Hindlimb muscle (tissue), 1 donor: ENCODE measurements at regions not wholly inside any gene's neighbourhood (a gene's known extent, or its start where the extent isn't known, plus 50 kb on each side); places are given as distances from the start of the nearest gene placed in this dataset.

Experiments used
- DNase-seq: peaks from one replicate; pipeline ENCODE4 v3.0.0-alpha.2; 2013

DNA sequence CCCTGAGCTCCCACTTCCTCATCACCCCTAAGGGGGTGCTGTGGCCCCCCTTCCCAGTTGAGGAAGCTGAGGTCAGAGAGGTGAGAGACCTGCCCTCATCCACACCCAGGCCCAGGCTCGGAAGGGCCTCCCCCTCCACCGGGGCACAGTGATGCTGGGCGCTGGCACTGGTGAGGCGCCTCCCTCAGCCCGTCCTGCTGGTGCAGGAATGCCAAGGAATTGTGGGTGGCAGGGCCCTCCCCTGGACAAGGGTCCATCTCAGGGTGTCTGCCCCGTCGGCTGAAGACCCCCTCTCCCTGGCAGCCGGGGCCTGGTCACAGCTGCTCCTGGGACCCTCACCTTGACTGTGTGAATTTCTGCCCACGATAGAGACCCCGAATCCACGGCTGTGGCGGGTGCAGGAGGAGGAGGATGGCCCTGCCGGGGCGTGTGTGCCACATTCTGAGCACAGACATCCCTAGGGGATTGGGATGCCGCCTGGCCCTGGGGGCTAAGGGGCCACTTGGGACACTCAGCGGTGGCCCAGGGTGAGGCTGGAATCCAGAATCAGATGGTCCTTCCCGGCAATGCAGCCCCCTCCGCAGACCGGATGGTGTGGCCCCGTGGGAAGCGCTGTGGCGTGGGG, 70.2 kb upstream of the GATA5 start:
- DNase-seq, result no peak

DNA sequence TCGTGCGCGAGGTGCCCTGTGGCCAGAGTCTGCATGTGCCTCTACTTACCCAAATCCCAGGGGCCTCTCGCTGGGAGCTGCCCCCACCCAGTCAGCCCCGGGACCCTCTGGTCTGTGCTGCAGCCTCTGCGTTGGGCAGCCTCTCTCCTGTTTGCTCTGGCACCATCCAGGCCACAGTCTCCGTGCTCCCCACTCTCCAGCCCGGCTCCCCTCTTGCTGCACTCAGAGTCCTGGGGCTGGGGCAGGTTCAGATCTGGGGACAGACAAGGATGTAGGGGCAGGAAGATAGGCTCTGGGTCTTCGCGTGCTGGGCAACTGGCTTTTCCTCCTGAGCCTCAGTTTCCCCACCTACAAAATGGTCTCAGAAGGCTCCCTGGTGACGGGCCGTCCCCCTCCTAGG, 70.8 kb upstream of the GATA5 start:
- no peak for DNase-seq

DNA sequence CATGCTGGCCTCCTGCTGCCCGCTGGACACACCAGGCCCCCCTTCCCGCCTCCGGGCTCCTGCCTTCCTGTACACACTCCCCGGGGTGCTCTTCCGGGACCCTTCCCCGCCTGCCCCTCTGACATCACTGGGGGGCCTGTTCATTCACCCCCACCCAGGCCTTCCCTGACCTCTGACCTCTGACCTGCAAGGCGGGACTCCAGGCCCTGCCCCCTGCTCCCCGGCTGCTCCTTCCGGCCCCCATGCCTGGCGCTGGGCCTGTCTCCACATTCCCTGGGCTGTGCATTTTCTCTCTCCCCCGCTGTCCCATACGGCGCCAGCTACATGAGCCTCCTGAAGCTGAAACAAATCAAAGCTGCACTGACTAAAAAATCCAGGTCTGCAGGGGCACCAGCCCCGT, 71.6 kb upstream of the GATA5 start:
- no peak for DNase-seq

DNA sequence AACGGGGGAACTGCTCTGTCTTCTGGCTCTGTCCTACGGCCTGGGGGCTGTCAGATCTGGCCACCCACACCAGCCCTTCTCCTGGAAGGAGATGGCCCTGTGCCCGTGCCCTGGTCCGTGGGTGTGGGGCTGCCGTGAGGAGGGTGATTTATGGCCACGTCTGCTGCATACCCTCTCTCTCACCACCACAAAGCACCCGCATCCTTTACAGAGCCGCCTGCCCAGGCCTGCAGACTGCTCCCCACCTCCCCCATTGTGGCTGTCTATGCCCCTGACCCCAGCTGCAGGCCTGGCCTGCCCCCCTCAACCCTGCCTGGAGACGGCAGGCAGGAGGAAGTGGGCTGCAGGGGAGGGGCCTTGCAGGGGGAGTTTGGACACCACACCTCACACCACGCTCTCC, 72.7 kb upstream of the GATA5 start:
- no peak for DNase-seq

DNA sequence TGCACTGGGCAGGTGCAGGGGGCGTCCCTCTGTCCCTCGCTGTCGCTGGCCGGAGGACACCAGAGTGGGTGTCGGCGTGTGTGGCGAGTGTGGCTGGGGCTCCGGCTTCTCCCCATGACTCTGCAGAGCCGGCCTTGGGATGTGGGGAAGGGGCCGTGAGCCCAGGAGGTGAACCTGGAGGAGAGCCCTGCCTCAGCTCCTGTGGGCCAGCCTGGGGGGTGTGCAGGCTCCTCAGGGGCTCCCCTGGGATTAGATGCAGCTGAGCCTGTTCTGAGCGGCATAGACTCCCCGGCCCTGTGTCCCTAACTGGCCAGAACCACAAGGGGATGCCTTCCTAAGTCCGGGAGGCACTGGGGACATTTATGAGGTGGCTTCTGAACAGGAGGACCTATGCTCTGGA, 73.2 kb upstream of the GATA5 start:
- no peak for DNase-seq

DNA sequence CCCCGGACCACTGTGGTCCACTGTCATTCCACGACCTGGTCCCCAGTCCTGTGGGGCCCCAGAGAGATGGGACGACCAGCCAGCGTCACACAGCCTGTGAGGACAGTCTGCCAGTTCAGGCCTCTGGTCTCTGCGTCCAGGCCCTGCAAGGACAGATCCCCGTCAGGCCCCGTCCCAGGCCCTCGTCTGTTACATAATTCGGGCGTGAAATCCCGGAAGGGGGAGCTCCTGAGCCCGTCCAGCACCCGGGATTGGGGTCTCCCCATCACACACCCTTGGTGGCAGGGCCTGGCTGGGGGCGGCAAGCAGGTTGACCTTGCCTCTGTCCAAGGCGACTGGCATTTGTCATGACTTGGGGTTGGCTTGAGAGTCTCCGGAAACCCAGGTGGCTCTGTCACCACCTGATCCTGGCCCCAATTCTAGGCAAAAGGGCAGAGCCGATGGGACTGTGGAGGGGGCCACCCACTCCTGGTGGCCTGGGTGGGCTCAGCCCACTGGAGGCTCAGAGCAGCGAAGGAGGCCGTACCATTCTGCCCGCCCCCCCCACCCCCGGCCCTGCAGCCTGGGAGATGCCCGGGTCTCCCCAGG, 73.8 kb upstream of the GATA5 start:
- no peak for DNase-seq

DNA sequence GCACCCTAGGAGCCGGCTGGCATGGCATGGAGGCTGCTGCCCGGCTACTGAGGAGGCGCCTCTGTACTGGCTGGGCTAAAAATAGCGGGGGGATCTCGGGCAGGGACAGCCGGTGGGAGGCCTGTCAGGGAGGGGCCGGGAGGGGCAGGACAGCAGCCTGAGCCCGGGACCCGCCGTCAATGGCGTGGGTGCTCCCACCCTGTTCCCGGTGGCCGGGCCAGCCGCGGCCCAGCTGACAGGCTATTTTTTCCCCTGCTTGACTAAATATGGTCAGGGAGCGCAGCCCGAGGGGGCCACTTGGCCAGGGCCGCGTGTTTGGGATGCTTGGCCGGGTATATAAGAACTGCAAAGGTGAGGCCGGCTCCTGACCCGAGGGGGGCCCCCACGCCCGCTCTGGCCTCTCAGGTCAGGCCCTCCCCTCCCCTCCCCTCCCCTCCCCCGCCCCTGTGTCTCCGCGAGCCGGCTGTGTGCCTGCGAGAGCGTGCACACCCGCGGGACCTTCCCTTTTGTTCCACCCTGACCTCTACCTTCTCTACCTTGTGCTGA, 74.4 kb upstream of the GATA5 start:
- DNase-seq, result peak; percentile 23

DNA sequence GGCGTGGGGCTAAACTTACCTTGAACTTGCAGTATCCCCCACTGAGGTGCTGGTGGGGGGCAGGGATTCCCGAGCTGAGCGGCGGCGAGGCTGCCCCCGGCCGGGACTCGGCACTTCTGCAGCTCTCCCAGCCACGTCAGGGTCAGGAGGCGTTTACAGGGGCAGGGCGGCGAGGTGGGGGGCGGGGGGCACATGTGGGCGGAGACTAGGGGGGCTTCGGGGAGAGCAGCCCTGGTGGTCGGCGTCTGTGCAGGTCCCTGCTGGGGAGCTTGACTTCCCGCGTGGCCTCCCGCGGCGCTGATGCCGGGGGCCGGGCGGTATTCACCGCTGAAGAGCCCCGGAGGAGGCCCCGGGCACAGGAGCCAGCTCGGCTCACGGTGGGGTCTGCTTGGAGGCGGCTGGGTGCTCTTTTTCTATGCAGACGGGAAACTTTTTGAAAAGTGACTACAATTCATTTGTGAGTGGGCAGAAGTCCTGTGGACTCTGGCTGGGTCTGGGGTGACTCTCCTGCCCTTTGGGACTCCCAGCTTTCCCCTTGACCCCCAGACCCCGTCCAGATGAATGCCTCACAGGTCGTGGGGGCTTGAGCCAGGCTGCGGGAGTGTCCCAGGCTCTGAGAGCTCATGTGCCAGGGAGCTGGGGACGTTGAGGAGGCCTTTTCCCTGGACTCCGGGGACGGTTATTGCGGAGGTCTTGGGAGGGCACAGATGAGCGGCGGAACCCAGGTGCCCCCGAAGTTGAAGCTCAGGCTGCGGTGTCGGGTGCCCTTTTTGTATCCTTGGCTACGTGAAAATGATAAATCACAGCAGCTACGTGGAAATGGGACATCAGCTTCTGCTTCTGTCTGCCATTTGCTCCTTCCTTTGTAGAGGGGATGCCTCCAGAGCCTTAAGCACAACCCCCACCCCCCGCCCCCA, 75.9 kb upstream of the GATA5 start:
- DNase-seq, result no peak

DNA sequence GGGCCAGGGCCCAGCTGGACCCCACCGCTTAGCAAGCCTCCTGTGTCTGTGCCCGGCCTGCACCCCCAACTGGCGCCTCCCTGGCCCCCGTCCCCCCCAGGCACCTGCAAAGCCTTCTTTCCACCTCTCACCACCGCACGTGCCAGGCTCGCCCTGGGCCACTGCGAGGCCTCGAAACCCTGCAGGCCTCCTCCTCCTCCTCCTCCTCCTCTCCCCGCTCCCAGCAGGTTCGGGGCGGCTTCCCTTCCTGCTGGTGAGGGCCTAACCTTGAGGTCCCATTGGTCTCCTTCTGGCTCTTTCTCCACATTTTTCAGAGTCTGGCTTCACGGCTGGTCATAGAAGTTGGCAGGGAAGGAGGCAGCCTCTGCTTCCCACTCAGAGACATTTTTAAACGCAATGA, 76.8 kb upstream of the GATA5 start:
- DNase-seq, result no peak

DNA sequence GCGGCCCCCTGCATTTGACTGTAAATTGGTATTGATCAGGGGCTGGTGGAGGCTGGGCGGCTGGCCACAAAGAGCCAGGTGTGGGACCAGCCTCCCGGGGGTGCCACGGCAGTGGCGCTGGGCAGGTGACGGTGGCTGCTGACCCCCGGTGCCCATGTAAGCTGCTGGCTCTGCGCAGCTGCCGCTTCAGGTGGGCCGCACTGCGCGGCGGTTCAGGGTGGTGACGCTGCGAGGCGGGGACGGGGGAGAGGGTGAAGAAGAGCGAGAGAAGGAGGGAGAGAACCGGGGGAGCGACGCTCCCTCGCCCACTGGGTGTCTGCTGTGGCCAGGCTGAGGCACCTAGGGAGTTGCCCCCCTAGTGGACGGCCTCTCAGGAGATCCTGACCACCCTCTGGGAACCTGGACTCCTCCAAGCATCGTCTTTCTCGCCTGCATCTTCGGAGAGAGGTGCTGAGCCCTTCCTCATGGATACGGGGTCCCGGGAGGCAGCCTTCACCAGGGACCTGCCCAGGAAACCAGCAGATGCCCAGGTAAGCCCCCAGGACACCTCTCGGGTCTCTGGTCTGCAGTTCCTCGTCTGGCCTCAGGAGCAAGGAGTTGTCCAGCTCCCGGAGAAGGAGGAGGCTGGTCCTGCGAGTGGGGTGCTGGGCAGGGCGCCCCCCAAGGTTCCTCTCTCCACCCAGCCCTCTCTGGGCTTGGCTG, 77.5 kb upstream of the GATA5 start:
- DNase-seq, result no peak

DNA sequence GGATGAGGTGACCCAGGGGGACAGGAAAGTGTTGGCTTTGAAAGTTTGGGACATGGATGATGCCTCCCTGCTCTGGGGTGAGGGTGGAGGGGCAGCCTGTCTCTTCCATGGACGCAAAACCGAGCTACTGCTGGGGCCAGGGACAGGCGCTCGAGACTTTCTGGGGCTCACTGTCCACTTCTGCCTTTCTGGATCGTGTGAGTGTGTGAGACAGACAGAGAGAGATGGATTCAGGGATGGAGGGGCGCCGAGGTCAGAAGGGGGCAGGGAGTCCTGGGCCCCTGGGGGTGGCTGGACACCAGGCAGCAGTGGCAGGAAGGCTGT, 78.0 kb upstream of the GATA5 start:
- DNase-seq, result no peak

DNA sequence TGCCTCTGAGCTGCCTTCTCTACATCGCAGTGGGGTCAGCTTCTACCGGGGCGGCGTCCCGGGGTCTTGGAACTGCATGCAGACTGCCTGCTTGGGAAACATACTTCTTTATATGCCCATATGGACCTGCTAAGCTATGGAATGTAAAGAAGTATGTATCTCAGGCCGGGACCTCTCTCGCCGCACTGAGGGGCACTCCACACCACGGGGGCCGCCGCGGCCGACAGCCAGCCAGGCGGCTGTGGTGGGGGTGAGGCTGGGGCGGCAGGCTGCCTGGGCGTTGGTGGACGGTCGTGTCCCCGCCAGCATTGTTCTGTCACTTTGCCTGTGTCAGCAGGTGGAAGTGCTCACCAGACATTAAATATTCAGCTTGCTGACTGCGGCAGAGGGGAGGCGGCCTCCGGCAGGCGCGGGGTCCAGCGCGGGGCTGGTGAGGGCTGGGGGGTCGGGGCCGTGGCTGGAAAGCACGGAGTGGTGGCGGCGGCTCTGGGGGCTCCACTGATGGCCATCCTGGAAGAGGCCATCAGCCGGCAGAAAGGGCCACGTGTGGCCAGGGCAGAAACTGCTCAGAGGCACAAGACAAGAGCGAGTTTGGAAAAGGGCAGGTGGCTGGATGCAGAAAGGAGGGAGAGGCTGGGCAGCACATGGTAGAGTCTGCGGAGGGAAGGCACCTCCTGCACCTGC, 78.6 kb upstream of the GATA5 start:
- no peak for DNase-seq

DNA sequence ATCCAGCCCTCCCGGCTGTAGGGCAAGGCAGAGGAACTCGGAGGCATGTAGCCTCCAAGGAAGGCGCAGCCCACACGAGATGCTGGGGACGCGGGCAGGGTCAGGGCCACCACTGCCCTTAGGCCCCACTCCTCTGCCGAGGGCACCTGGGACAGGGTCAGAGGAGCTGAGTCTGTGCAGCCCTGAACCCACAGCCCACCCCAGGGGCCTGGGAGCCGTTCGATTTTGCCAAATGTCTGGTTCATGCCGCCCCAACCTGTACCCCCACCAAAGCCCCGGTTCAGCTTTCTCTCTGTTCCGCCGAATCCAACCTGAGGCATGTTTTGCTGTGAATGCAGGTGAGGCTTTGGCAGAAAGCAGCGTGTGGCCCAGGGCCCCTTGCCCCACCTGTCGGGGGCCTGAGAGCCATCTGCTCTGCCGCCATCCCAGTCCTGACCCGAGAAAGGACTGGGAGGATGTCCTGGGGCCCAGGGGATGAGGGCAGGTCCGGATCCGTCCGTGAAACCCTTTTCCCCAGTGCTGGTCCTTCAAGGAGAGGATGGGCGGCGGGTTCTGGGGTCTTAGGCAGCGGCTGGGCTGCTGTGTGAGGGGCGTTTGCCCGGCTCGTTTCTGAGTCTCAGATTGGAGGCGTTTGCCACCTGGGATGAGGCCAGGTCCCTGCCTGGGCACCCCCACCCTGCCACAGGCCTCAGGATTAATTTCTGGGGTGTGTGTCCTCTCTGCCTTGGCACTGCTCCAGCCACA, 79.3 kb upstream of the GATA5 start:
- DNase-seq, result no peak

DNA sequence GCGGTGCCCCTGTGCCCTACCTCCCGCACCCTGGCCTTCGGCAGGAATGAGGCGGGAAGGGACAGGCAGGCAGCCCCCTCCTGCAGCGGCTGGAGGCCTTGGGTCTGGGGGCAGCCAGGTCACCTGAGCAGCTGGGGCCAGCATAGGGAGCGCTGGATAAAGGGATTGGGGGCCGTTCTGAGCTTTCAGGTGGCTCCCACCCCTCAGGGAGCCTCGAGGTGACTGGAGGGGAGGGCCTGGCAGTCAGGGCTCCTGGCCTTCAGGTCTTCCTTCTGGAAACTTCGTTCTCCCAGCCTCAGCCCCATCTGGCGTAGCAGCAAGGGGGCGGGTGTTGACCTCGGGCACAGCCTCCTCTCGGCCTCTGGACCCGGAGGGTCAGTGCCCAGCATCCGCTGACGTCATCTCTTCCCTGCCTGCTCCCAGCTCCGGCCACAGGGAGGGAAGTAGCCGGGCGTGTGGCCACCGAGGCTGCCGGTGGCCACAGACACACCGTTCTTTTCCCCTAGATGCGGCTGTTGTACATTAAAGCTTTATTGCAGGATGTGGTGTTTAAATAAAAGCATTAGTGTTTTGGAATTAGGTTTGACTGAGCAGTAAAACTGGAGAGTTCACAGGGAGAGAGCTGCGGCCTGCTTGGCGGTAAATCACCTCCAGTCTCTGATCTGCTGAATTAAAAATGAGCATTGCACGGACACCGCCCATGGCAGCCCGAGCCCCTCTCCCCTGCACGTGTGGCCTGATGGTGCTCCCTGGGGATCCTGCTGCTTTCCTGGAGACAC, 80.0 kb upstream of the GATA5 start:
- DNase-seq, result no peak

DNA sequence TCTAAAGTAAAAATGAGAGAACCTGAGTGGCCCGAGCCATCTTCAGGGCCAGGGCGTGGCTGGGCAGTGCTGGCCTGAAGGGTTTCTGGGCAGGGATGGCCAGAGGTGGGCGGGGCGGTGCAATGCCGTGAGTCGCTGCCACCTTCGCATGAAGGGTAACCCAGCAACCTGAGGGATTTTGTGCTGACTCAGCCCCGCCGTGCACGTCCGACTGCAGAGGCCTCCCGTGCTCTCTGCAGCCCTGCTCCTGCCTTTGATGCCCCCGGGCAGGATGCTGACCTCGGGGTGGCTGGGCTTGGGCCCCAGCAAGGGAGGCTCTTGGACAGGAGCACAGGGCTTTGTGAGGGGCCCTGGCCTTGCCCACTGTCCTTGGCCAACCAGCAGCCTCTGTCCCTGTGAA, 81.7 kb upstream of the GATA5 start:
- no peak for DNase-seq

DNA sequence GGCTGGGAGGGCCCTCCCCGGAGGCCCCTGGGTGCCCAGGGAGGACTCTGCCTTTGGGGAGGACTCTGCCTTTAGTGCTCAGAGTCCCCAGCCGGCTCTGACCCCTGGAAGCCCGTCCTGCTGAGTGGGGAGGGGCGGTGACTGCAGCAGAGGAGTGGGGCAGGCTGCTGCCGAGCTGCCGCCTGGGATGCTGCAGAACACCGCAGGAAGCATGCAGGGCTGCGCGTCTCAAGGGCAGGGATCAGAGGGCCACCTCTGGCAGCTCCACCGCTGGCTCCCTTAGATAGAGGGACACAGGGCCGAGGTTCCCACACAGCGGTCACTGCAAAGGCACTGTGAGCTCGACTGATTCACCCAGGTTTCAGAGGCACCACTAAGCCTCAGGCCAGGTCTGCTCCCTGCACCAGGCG, 82.2 kb upstream of the GATA5 start:
- no peak for DNase-seq

DNA sequence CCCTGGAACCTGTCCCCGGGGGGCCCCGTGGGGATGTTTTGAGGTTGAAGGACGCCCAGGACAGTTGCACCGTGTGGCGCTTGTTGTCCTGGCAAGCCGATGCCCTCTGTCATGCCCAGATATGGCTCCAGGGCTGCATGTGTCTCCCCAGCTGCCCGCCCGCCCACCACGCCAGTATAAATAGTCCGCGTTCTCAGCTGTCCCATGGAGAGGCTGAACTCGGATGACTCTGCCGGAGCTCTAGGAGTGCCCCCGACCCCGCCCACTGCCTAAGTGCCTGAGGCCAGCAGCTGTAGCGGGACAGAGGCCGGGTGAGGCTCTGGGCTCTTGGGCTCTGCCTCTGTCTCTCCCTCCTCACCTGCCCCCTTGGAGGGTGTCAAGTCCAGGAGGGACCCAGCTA, 83.0 kb upstream of the GATA5 start:
- DNase-seq, result peak; percentile 59

DNA sequence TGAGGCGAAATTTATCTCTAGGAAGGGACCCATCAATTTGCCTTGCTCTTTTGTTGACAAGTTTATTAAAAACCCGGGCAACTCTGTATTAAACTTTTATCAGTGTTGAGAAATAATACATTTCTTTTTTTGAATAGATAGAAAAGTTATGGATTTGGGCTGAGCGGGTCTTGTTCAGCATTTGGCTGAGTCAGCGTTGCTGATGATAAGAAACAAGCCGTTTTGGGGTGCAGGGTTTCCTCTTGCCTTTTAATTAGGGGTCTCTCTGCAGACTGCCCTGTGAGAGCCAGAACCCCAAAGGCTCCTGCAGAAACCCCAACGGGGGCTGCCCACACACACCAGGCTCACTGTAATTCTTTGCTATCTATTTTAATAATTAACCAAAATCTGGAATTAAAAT, 82.1 kb upstream of the SLCO4A1 start:
- DNase-seq, result no peak

DNA sequence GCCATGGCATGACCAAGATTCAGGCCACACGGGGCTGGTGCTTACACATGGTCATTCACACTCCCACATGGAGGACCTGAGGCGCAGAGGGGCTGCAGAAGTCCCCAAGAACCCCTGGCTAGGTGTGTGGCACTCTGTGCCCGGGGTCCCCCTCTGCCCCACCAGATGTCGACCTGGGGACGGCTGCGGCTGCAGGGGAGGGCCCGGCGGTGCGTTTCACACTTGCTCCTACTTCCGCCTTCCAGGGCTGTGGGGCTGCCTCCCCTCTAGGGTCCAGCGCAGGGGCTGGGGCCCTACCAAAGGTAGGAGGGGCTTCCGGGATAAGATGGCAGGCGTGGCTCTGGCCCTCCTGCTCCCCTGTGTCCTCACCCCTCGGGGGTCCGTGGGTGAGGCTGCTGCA, 81.1 kb upstream of the SLCO4A1 start:
- no peak for DNase-seq

DNA sequence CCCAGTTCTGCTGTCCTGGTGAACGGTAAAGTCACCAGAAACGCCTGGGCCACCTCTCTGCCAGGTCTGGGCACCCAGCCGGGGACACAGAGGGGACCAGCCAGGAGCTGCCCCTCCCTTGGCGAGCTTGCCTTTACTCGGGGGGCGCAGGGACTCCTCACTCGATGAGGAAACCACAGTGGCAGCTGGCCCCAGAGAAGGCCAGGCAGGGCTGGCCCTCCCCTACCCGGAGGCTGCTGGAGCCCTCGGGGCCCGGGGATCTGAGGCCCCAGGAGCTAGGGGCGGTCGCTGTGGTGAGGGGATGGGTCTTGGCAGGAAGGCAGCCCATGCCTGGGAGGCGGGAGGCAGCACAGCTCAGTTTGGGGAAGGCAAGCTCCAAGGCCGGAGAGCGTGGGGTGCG, 80.4 kb upstream of the SLCO4A1 start:
- DNase-seq, result no peak

DNA sequence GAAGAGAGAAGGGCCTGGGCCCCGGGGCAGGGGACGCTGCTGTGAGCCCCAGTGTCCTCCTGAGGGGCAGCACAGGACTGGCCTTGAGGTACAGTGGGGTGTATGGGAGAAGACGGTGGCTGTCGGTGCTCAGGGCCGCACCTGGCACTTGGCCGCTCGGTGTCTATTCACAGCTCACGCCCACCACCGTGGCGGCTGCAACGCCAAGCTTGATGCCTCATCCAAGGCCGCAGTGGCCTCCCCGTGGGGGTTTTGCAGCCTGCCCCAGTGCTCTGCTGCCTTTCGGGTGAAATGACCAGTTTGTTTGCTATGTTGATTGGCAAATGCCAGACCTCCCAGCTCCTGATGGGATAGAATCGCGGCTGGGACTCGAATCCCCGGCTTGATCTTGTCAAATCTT, 79.5 kb upstream of the SLCO4A1 start:
- no peak for DNase-seq
